NOMO-1 (cell line): ENCODE measurements at regions not wholly inside any gene's neighbourhood (a gene's known extent, or its start where the extent isn't known, plus 50 kb on each side); places are given as distances from the start of the nearest gene placed in this dataset.
"Not testable (repeated sequence)": the region's sequence is repeated elsewhere in the genome, so short reads cannot be mapped to it uniquely, and the experiment has no call there.

Experiments
- DNase-seq, 2 experiments: peaks; one replicate each; lab custom pipeline; 2025; ENCODE audit not compliant: unreplicated experiment in 2 of 2; lab: John Stamatoyannopoulos, UW

GRCh38 chr12:58302487-58303011 lies 361.2 kb downstream of the ATP23 start:
- no peak for DNase-seq

- DNase-seq = no peak
These were observed 365.1 kb downstream of the ATP23 start for GRCh38 chr12:58306266-58307000.

- no peak for DNase-seq
These were observed 368.4 kb downstream of the ATP23 start for GRCh38 chr12:58309806-58310205.

- no peak for DNase-seq
These were observed 369.0 kb downstream of the ATP23 start for GRCh38 chr12:58310368-58310767.

- no peak for DNase-seq
These were observed 369.6 kb downstream of the ATP23 start for GRCh38 chr12:58310809-58311622.

- no peak for DNase-seq
These were observed 371.9 kb downstream of the ATP23 start for GRCh38 chr12:58313091-58313855.

GRCh38 chr12:58314610-58315009 lies 373.2 kb downstream of the ATP23 start:
- DNase-seq = no peak

GRCh38 chr12:58316926-58317325 lies 375.6 kb downstream of the ATP23 start:
- DNase-seq = no peak

GRCh38 chr12:58321414-58321813 lies 380.0 kb downstream of the ATP23 start:
- peak in 1 of 2 experiments; percentile 12 for DNase-seq

- DNase-seq = no peak
These were observed 382.3 kb downstream of the ATP23 start for GRCh38 chr12:58323676-58324075.

- DNase-seq = no peak
These were observed 384.2 kb downstream of the ATP23 start for GRCh38 chr12:58325561-58325960.

- DNase-seq = no peak
These were observed 385.2 kb downstream of the ATP23 start for GRCh38 chr12:58326534-58326933.

GRCh38 chr12:58336581-58337242 lies 395.3 kb downstream of the ATP23 start:
- DNase-seq = not testable (repeated sequence)

GRCh38 chr12:58337539-58337938 lies 396.2 kb downstream of the ATP23 start:
- DNase-seq = not testable (repeated sequence)

- no peak for DNase-seq
These were observed 400.4 kb downstream of the ATP23 start for GRCh38 chr12:58341791-58342190.

- no peak for DNase-seq
These were observed 401.4 kb downstream of the ATP23 start for GRCh38 chr12:58342736-58343135.

GRCh38 chr12:58346032-58346632 lies 404.8 kb downstream of the ATP23 start:
- peak in 1 of 2 experiments; percentile 31 for DNase-seq

- DNase-seq = no peak
These were observed 405.8 kb downstream of the ATP23 start for GRCh38 chr12:58347188-58347587.

- no peak for DNase-seq
These were observed 406.3 kb downstream of the ATP23 start for GRCh38 chr12:58347691-58348090.

GRCh38 chr12:58349161-58349560 lies 407.8 kb downstream of the ATP23 start:
- no peak for DNase-seq
